Stimulated activated CD8-positive, alpha-beta memory T cell treated with anti-CD3 and anti-CD28 coated beads, Interleukin-2, amount 100 ng/mL, for 1 hour (primary cell): ENCODE measurements at regions not wholly inside any gene's neighbourhood (a gene's known extent, or its start where the extent isn't known, plus 50 kb on each side); places are given as distances from the start of the nearest gene placed in this dataset.
"Not testable (repeated sequence)": the region's sequence is repeated elsewhere in the genome, so short reads cannot be mapped to it uniquely, and the experiment has no call there.

Experiments
- DNase-seq, 2 donors: peaks; one replicate each; pipeline ENCODE4 v3.0.0-alpha.2; 2020; ENCODE audit warnings: low read depth in 2 of 2

DNA sequence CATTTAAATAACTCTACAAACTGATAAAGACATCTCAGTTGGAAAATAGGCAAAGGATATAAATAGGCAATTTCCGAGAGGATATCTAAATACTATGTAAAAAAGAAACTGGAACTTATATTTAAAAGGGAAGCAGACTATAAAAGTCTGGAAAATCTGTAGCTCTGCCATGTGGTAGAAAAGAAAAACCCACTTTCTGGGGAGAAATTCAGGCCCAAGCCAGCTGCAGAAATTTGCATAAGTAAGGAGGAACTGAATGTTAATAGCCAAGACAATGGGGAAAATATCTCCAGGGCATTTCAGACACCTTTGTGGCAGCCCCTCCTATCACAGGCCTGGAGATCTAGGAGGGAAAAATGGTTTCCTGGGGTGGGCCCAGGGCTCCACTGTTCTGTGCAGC is 97.8 kb upstream of the ZBED5 start:
- DNase-seq = no peak

DNA sequence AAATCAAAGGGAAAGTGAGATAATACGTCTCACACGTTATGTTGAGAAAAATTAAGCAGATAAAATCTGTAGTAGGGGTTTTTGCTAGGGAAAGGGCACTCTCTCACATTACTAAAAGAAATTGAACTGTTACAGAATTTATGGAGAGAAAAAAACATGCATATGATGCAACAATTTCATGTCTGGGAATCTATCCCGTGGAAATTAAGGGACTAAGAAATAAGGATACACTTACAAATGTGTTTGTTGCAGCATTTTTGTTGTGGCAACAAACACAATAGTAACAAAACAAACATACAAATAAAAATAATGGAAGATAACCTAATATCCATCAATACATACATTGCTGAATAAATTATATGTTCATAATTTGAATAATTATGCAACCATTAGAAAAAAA is 96.3 kb upstream of the ZBED5 start:
- no peak for DNase-seq

DNA sequence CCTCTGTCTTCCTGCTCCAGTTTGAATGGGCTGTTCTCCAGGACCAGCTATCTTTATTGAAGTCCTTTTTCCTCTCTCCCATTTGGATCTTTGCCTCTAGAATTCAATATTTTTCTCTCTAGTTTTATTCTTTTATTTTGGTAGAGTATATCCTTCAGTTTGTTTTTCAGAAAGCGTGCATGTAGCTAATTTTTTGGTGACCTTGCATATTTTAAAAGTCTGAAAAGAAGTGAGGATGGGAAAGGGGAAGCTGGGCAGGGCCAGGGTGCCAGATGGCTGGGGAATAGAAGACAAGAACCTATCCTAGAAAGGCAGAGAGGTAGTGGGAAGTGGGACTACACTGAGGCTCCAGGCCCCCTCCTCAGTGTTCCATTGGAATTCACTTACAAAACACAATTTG is 95.0 kb upstream of the ZBED5 start:
- DNase-seq = no peak

DNA sequence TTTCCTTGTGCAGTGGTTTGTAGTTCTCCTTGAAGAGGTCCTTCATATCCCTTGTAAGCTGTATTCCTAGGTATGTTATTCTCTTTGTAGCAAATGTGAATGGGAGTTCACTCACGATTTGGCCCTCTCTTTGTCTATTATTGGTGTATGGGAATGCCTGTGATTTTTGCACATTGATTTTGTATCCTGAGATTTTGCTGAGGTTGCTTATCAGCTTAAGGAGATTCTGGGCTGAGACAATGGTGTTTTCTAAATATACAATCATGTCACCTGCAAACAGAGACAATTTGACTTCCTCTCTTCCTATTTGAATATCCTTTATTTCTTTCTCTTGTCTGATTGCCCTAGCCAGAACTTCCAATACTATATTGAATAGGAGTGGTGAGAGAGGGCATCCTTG is 90.1 kb upstream of the ZBED5 start:
- not testable (repeated sequence) for DNase-seq

DNA sequence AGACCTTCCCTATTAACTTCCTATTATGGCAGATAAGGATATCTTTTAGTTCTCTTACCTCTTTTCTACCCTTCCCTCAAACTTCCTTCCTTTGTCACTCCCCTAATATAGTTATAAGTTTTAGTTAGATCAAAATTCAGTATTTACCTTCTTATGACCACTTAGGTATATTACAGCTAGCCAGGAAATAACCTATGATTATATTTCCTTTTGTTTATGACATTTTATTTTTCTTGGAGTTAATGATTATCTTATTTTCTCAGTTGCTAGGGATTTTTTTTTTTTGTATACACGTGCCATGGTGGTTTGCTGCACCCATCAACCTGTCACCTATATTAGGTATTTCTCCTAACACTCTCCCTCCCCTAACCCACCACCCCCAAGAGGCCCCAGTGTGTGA is 88.2 kb upstream of the ZBED5 start:
- DNase-seq = no peak

DNA sequence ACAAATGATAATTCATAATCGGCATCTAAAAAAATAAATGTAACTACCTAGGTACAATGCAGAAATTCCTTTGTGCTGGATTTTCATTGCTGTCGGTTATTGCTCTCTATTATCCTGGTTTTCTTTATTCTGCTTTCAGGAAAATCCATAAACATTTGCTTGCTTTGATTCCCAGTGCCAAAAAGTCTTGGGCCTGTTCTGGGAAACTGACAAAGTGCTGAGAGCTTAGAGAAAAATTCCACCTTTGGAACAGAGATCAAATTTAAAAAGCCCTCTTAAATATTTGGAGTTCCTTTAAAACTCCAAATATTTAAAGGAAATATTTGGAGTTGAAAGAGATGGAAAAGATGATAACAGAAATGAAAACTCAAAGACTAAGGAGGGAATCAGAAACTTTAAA is 87.3 kb upstream of the ZBED5 start:
- DNase-seq = no peak

DNA sequence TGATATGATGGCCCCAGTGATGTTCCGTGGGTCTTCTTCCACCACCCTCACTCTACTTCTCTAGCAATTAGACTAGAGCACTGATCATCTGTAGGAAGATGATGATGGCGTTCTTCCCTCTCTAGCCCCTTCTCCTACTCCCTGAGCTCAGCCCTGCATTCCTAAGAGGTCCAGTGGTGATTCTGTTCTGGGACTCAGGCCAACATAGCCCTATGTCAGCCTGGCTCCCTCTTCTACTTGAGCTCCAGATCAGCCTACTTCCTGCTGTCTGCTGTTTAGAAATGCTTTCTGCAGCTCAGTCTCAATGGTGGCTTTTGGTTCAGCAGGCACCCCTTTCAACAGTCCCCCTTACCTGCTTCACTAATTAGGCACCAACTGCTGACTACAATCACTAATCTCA is 86.1 kb upstream of the ZBED5 start:
- no peak for DNase-seq

DNA sequence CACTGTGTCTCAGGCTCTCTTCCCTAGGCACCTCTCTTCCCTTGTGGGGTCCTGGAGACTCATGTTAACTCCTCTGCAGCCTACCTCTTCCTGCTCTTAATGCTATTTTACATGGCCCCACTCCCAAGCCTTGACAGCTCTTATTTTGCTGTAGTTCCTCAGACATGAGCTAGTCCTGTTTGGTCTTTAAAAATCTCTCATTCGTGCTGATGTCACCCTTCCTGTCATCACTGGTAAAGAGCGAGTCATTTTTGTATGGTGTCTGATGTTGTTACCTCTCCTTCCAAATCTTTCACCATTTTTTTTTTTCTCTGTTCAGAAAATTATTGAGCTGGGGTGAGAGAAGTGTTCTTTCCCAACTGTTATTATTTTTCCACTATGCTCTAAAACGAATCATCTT is 84.8 kb upstream of the ZBED5 start:
- DNase-seq = no peak

DNA sequence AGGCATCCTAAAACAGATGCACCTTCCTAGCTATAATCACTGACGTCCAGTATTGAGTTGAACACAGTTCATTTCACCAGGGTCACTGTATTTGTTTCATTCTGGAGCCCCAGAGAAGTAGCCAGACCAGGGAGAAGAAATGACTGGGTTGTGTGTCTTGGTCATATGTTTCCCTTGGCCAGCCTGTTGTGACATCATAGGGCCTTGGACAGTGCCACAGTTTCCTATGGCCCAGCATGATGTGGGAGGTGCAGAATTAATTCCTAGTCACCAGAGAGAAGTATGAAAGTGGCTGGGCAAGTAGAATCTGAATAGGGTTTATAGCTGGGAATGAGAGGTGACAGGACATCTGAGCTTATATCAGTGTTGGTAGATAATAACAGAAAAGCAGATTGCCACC is 84.0 kb upstream of the ZBED5 start:
- no peak for DNase-seq

DNA sequence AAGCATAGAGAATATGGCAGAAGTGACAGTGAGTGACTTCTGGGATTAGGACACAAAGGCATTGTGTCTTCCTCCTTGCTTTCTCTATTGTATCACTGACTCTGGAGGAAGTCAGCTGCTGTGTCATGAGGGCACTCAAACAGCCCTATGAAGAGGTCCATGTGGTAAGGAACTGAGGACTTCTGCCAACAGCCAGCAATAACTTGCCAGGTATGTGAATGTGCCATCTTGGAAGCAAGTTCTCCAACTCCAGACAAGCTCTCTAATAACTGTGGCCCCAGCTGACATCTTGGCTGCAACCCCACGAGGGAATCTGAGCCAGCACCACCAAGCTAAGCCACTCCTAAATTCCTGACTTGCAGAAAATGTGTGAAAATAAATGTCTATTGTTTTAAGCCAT is 83.6 kb upstream of the ZBED5 start:
- no peak for DNase-seq

DNA sequence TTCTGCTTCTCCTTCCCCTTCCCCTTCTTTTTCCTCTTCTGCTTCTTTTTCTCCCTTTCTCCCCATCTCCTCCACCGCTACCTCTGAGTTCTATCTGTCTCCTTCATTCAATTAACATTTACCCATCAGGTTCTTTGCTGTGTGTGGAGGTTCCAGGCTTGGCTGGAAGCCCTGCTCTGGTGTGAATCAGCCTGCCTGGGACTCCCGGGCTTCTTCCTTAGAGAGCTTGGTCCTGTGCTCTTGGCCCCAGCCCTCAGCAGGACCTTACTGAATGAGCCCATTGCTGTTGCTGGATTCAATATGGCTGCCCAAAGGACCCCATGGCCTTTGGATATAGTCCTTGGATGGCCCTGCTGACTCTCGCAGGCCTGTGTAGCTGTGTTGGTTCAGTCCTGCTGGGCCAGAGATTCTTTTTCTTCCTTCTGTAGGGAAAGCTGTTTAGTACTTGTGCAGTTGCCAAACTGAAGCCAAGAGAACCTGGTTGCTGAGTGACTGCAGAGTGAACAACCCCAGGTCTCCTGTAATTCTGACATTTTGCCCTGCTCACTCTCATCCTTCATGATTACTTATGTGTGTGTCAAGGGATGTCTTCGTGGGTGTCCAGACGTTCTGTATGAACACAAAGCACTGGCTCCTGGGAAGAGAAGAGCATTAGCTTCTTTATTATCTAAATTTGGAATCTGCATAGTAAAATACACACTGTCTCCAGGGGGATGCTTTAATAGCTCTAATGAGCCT is 81.0 kb upstream of the ZBED5 start:
- DNase-seq = no peak

DNA sequence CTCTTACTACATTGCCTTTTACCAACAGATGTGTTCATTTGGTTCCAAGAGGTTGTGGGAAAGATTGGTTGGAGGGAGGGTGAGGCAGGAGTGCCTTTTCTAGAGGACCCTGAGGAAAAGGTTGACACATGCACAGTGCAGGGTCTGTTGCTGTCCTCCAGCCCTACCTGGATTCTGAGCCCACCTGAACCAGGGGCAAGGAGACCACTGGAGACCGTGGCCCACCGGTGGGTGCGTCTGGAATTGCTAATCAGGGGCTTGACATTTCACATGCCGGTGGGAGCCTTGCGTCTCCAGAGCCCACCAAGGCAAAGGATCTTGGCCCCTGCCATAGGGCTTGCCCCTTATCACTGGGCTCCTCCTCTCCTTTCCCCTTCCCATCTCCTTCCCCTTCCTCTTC is 80.4 kb upstream of the ZBED5 start:
- no peak for DNase-seq

DNA sequence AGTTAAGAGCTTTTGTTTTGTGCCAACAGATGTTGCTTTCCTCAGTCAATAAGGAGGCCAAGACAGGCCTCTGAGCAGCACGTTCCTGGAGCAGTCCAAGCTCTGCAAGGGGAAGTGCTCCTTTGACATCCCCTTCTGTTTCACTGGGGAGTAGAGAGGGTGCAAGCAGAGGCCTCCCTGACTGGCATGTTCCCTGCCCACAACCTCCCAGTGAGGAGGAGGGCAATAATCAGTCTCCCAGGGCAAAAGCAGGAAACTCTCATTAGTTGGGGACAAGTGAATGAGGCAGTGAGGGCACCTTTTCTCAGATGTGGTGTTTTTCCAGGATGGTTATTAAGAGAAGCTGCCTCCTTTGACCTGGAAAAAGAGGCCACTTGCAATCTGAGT is 79.5 kb upstream of the ZBED5 start:
- DNase-seq = no peak

DNA sequence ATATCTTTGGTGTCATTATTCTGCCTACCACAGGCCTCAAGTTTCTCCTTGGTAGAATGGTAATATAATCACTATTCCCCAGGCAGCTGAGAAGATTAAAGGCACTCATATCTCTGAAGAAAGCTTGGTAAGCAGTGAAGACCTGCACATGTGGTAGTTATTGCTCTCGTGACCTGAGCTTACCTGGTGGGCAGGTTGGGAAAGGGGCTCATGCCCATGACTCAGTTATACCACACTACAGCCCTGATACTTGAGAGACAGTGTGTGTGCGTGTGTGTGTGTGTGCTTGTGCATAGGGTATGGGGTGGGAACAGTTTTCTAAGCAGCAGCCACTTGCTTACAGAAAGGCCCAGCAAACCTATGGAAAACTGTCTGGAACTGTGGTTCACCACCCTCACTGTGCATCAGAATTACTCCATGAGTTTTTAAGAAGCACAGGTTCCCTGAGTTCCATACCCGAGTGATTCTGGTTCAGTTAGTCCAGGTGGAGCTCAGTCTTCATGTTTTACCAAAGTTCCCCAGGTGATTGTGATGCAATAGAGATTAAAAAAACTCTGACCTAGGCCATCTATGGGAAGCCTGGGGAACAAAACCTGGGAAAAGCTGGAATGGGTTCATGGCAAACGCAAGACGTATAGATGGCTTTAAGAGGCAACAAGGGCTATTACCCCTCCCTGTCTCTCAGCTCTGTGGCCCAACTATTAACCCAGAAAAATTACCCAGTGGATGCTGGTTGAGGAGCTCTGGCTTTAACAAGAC is 79.0 kb upstream of the ZBED5 start:
- DNase-seq = no peak

DNA sequence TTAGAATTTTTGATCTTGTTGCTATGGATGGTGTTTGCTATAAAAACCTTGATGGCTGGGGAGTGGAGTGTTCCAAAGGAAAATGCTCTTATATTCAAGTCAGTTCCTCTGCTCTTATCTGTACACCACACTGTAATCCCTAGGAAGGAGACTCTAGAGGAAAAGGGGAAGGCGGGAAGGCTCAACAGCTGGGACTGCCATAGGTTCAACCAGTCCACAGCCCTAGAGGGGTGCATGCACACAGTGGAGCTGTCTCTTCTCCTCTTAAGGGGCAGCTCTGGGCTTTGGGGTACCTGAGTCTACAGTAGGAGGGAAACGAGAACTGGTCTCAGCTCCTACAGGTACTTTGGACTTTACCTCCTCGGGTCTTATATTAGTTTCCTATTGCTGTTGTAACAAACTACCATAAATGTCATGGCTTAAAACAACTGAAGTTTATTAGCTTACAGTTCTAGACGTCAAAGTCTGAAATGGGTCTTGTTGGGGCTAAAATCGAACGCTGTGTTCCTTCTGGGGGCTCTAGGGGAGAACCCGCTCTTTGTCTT is 77.2 kb upstream of the ZBED5 start:
- DNase-seq = no peak

DNA sequence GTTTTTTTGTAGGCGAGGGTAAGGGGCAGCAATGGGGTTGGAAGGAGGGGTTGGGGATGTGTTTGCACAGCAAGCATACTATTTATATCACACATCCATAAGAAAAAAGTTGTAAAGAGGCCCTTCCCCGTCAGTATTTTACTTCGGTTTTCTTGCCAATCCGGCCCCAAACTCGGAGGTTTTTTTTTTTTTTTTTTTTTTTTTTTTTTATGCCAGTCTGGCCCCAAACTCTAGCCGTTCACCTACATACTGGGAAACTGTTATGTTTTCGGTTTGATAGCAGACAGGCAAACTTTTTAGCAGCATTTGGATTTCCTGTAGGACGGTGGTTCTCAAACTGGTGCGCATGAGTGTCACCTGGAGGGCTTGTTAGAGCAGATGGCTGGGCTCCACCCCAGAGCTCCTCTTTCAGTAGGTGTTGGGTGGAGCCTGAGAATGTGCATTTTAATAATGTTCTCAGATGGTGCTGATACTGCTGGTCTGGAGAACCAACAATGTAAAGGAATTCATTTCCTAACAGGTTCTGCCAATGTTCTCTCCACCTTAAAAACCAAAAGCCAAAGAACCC is 76.5 kb upstream of the ZBED5 start:
- DNase-seq = no peak

DNA sequence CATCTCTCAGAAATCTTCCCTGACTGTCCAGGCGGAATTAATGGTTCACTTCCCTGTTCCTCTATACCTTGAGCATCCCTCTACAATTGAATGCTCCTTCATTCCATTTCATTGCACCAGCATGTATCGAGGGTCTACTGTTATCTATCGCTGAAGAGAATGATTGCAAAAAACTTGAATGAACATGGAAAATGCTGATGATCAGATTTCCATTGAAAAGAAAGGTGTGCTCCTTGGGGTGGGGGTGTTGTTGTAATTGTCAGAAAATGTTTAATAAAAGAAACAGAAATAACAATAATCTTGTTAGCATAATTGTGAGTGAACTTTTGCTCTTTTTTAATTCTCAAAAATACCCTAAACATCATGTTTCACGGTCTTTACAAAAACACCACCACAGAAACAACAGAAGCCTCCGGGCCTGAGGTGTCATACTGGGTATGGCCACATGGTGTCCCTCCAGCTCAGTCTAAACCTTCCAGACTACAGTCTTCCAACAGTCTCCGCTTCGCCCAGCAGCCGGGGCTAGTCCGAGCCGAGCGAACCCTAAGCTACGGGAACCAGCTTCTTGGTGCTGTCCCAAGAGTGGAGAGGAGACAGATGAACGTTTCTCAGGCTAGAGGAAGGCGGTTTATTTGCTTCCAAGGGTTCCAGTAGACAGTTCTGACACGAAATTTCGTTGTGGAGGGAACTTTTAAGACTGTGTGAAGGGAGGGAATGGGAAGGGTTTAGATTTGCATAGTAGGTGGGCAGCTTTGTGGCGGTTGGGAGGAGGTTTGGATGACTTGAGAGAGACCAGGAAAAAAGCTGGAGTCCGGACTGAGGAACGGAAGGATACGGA is 75.8 kb upstream of the ZBED5 start:
- DNase-seq = peak; percentile 55 to 67

DNA sequence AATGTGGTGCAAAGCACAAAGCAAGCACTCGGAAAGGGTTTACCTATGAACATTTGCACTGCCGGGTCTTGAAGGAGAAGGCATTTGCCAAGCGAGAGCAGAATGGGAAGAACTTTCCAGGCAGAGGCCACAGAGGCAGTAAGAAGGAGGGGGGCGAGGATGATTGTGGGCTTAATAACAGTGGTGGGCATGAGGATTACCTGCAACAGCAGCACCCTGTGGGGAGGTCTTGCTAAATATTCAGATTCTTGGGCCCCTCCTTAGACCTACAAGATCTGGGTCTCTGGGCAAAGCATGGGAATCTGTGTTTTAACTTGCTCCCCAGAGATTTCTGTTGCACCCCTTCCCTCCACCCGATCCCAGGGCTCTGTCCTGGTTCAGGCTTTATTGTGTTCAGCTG is 75.1 kb upstream of the ZBED5 start:
- no peak for DNase-seq

DNA sequence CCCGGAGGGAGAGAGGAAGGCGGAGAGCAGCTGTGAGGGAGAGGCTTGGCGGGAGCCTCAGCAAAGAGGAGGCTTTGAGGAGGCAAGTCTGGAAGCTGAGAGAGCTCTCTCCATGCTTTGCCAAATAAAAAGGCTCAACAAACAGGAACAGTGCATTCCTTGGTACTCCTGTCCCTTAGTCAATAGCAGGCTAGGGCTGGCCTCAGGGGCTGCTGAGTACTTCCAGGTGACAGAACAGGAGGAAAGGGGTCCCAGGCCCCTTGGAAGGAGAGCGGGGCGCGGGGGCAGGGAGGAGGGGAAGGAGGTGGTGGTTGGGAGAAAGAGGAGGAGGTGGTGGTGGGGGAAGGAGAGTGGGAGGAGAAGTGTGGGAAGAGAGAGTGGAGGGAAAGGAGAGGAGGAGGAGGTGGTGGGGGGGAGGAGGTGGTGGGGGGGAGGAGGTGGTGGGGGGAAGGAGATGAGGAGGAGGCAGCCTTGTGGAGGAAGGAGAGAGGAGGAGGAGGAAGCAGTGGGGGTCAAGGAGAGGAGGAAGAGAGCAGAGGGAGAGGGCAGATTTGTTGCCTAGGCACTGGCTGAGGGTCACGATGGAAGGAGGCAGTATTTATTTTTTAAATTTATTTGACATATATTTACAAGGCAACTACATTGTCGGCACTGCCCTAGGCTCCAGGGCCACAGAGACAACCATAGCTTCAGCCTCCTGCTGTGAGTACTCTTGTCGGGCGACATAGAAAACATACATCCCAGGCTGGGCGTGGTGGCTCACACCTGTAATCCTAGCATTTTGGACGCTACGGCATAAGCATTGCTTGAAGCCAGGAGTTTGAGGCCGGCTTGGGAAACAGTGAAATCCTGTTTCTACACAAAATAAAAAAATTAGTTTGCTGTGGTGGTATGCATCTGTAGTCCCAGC is 74.2 kb upstream of the ZBED5 start:
- no peak for DNase-seq

DNA sequence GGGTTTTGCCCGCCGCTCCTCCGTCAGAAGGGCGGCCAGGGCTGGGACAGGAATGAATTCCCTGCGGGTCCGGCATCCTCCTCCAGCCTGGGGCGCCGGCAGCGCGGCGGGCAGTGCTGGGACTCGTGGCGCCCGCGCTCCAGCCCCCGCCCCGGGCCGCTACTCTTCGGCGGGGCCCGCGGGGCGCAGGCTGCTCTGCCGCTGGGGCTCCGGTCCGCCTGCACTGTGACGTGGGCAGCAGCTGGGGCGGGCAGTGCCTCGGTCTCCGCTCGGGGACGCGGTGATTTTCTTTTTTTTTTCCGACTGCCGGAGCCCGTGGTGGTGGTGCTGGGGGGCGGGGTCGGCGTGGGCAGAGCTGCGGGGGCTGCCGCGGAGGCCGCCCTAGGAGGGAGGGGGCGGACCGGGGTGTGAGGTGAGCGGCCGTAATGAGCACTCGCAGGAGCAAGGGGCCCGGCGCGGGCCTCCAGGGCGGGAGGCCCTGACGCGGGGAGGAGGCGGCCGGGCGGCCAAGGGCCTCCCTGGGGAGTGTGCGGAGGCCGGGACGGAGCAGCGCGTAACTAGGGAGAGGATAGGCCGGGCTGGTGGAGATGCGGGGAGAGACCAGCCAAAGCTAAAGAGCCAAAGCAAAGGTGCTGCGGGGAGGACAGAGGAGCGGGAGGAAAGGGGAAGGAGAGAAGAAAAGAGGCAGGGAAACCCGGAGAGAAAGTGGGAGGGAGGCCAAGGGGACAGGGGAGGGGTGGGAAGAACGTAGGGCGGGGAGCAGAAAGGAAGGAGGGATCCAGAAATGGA is 73.3 kb upstream of the ZBED5 start:
- DNase-seq = peak; percentile 2 to 17
